Nephron (organoid): ENCODE measurements at regions not wholly inside any gene's neighbourhood (a gene's known extent, or its start where the extent isn't known, plus 50 kb on each side); places are given as distances from the start of the nearest gene placed in this dataset.

Source experiments
- H3K27ac Mint-ChIP-seq, 3 experiments: 2 replicates each; pipeline ENCODE4 v1.8.0; 2020; ENCODE audit warnings: mixed read lengths in 3 of 3, mild to moderate bottlenecking in 2 of 3, moderate library complexity in 1 of 3
- H3K27me3 Mint-ChIP-seq: 2 replicates; pipeline ENCODE4 v1.8.0; 2021; ENCODE audit warnings: low read depth, mild to moderate bottlenecking, moderate library complexity, mixed read lengths
- H3K36me3 Mint-ChIP-seq: 2 replicates; pipeline ENCODE4 v1.8.0; 2020; ENCODE audit warnings: low read depth, mixed read lengths
- H3K4me1 Mint-ChIP-seq: 2 replicates; pipeline ENCODE4 v1.8.0; 2020; ENCODE audit warnings: mixed read lengths
- H3K4me3 Mint-ChIP-seq, 3 experiments: 2 replicates each; pipeline ENCODE4 v1.8.0; 2020; ENCODE audit warnings: mild to moderate bottlenecking in 3 of 3, mixed read lengths in 3 of 3, moderate library complexity in 2 of 3
- H3K9me3 Mint-ChIP-seq: 2 replicates; pipeline ENCODE4 v1.8.0; 2020; ENCODE audit warnings: mixed read lengths
- CTCF ChIP-seq, 3 experiments: fragments of 200-600 bp; sonication (generic); IDR thresholded peaks; one replicate each; pipeline ENCODE4 v1.5.0; 2021; ENCODE audit warnings: antibody characterized with exemption in 3 of 3; ENCODE audit not compliant: unreplicated experiment in 3 of 3

- no peaks in the 10 kb centered on the region for H3K4me1 Mint-ChIP-seq
- TF ChIP-seq CTCF (IDR thresholded peaks at IDR 0.05; ENCODE audit: unreplicated experiment in 3 of 3), result no peak
- no peaks in the 10 kb centered on the region for H3K27me3 Mint-ChIP-seq
- no peak overlapping the region for H3K4me3 Mint-ChIP-seq
- H3K27ac Mint-ChIP-seq, result no peak overlapping the region
- peaks cover 2% of the 10 kb centered on the region for H3K9me3 Mint-ChIP-seq
- H3K36me3 Mint-ChIP-seq, result no peaks in the 10 kb centered on the region
Measured at GRCh38 chr7:144987686-144988085, 151.8 kb upstream of the TPK1 start.

DNA sequence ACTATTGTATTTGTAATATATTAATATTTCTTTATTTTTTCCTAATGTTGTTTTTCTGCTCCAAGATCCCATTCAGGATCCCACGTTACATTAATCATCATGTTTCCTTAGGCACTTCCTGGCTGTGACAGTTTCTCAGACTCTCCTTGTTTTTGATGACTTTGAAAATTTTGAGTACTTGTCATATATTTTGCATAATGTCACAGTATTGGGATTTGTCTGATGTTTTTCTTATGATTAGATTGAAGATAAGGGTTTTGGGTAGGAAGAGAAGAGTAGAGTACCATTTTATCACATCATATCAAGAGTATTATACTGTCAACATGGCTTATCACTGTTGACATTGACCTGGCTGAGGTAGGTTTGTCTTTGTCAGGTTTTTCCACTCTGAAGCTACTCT, 146.3 kb upstream of the TPK1 start:
- H3K4me3 Mint-ChIP-seq, result no peak overlapping the region
- TF ChIP-seq CTCF (IDR thresholded peaks at IDR 0.05; ENCODE audit: unreplicated experiment in 3 of 3), result no peak
- H3K27ac Mint-ChIP-seq, result no peak overlapping the region
- no peaks in the 10 kb centered on the region for H3K4me1 Mint-ChIP-seq
- H3K36me3 Mint-ChIP-seq, result no peaks in the 10 kb centered on the region
- H3K27me3 Mint-ChIP-seq, result no peaks in the 10 kb centered on the region
- H3K9me3 Mint-ChIP-seq, result no peaks in the 10 kb centered on the region

DNA sequence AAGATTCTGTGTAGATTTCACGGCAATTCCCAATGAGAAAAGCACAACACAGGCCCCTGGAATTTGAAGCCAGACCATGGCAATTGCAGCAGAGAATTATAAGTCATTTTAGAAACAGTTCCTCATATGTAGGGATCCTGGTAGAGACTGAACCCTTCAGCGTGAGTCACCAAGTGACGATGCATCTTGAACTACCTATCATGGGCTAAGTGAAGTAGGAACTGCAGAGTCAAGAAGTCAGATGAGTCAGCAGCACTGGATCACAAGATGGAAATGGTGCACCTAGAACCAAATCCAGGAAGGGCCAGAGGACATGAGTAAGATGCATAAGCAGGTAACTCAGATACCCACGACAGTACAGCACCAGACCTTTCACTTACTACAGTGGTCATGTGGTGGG, 140.0 kb upstream of the TPK1 start:
- H3K9me3 Mint-ChIP-seq, result no peaks in the 10 kb centered on the region
- TF ChIP-seq CTCF (IDR thresholded peaks at IDR 0.05; ENCODE audit: unreplicated experiment in 3 of 3), result no peak

DNA sequence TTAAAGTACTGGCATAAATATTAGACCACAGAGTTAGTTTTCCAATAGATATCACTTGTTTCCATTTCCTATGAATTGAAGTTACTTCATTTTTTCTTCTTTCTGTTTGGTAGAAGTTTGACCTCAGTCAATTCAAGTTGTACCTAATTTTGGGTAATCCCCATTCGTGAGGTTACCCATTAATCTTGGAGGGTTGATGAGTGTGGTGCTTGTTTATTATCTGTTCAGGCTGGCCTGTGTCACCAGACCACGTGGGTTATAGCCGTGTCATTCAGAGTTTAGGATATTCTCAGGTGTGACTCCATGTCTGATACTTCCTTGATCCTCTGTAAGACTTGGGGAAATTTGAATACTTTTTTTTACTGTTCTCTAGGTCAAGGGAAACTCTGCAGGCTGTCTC, 133.9 kb upstream of the TPK1 start:
- TF ChIP-seq CTCF (IDR thresholded peaks at IDR 0.05; ENCODE audit: unreplicated experiment in 3 of 3), result no peak
- Mint-ChIP-seq H3K4me1 (no peaks in the 10 kb centered on the region), H3K9me3 (no peaks in the 10 kb centered on the region), H3K27ac (no peak overlapping the region), H3K36me3 (no peaks in the 10 kb centered on the region), H3K4me3 (no peak overlapping the region), H3K27me3 (peaks cover 7% of the 10 kb centered on the region)

More for the DNA sequence above, 140.0 kb upstream of the TPK1 start:
- no peaks in the 10 kb centered on the region for H3K36me3 Mint-ChIP-seq
- H3K4me3 Mint-ChIP-seq, result no peak overlapping the region
- no peak overlapping the region for H3K27ac Mint-ChIP-seq
- H3K27me3 Mint-ChIP-seq, result peaks cover 5% of the 10 kb centered on the region
- H3K4me1 Mint-ChIP-seq, result no peaks in the 10 kb centered on the region

- Mint-ChIP-seq H3K27me3 (peaks cover 3% of the 10 kb centered on the region), H3K27ac (no peak overlapping the region), H3K4me3 (no peak overlapping the region), H3K4me1 (no peaks in the 10 kb centered on the region), H3K9me3 (no peaks in the 10 kb centered on the region), H3K36me3 (no peaks in the 10 kb centered on the region)
- TF ChIP-seq CTCF (IDR thresholded peaks at IDR 0.05; ENCODE audit: unreplicated experiment in 3 of 3), result no peak
Measured at GRCh38 chr7:144960763-144961162, 124.9 kb upstream of the TPK1 start.

- H3K4me3 Mint-ChIP-seq, result no peak overlapping the region
Measured at GRCh38 chr7:144957998-144958397, 122.1 kb upstream of the TPK1 start.

More at GRCh38 chr7:144957998-144958397, 122.1 kb upstream of the TPK1 start:
- Mint-ChIP-seq H3K27ac (no peak overlapping the region), H3K9me3 (no peaks in the 10 kb centered on the region), H3K27me3 (no peaks in the 10 kb centered on the region), H3K4me1 (no peaks in the 10 kb centered on the region), H3K36me3 (no peaks in the 10 kb centered on the region)
- no peak for TF ChIP-seq CTCF (IDR thresholded peaks at IDR 0.05; ENCODE audit: unreplicated experiment in 3 of 3)
